HG03378 (cell line): ENCODE measurements at regions not wholly inside any gene's neighbourhood (a gene's known extent, or its start where the extent isn't known, plus 50 kb on each side); places are given as distances from the start of the nearest gene placed in this dataset.

Experiments
- ATAC-seq: cut with Tn5 transposase; IDR thresholded peaks from one replicate; pipeline ENCODE4 v1.9.1; 2021; ENCODE audit warnings: mild to moderate bottlenecking, moderate library complexity; ENCODE audit not compliant: unreplicated experiment

DNA sequence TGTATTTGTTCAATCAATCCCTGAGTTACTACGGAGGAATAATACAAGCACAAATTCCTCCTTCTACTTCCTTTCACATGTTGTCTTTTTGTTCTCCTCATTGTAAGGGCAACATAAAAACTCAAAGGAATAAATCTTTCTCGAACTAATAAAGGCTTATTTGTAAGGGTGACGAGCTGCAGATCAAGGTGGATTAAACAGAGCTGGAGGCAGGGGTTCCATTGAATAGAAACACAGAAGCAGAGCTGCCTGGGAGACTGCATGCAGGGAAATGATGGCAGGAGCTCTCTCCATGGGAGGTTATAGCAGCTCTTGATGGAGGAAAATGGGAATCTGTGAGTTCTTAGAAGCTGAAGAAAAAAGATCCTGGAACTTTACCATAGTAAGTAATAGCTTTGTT, 160.2 kb downstream of the CYYR1 start:
- ATAC-seq: no peak

DNA sequence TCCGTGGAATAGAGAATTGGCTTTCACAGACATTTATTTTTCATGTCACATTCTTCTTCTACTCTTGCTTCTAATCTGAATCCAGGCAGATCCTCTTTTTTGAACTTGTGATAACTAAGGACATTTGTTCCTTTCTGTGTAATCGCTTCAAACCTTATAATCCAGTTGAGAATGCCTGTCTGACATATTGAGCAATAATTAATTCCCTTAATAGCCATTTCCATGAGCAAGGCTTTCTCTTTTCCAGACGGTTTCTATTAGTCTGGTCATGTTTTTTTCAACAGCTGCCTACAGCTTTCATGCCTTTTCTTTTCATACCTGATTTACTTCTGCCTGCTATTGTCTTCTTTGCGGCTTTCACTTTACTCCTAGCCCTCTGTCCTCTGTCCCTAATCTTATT, 163.4 kb downstream of the CYYR1 start:
- no peak for ATAC-seq

- ATAC-seq: no peak
Measured at GRCh38 chr21:26408511-26408910, 164.6 kb downstream of the CYYR1 start.

- no peak for ATAC-seq
Measured at GRCh38 chr21:26406526-26406925, 166.6 kb downstream of the CYYR1 start.

- ATAC-seq: peak; percentile 46
Measured at GRCh38 chr21:26405735-26406361, 167.2 kb downstream of the CYYR1 start.

GRCh38 chr21:26405071-26405470, 168.0 kb downstream of the CYYR1 start:
- no peak for ATAC-seq

DNA sequence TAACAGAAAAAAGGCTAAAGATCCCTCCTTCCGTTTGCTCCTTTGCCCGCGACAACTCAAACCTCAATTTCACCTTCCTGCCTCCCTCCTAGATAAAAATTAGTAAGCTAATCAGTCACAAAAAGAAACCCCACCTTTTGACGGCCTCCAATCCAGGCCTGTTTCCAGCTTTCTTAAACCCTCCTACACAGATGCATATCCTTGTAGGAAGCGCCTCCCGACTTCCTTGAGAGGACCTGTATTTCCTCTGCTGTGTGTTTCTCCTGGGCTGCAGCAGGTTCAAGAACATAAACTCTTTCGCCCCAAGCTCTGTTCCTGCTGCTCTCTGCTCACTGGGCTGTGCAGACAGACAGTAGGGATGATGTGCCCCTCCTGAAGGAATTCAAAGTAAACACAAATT, 168.8 kb downstream of the CYYR1 start:
- no peak for ATAC-seq

GRCh38 chr21:26403321-26403720, 169.8 kb downstream of the CYYR1 start:
- no peak for ATAC-seq

GRCh38 chr21:26397545-26397944, 175.5 kb downstream of the CYYR1 start:
- ATAC-seq: no peak

GRCh38 chr21:26394341-26394740, 178.7 kb downstream of the CYYR1 start:
- ATAC-seq: no peak

DNA sequence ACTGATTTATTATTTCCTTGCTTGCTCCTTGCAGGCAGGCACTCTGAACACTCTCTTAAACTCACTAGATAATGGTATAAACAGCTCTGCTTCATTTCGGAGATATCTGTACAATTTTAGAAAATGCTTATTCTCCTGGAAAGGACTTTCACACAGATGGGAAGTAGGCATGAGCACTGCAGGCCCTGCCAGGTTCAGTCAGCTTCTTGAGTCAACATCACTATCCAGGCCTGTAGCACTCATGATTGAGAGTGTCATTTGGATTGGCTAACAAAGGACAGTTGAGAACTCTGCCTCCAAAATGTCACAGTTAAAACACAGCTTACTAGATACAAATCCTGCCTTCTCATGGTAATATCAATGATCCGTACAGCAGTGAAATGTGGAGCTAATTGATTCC, 181.9 kb downstream of the CYYR1 start:
- no peak for ATAC-seq

DNA sequence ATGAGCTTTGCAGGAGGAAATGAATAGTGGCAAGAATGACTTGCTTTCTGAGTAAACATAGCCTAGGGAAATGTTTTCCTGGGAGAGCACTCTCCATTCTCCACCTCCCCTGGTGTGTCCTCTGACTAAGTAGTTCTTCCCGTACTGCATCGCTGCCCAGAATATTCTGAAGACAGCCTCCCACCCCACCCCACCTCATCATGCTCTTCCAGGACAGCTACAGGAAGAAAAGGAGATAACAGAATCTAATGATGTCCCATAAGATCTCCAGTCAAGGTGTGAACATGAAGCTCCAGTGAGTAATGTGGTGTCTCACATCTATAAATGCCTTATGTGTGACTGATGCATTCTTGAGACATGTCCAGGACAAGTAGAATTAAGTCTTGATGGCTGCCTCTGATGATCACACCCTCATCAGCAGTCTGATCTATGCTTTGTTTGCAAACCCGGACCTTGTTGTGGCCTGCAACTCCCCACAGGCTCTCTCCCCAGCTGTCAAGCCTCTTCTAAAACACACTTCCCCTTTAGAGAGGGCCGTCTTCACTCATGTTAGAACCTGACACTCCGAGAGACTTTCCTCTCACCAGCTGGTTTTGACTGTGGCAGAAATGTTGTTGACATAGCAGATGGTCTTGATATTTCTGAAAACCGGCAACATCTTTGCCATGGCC, 183.0 kb downstream of the CYYR1 start:
- ATAC-seq: peak; percentile 61

DNA sequence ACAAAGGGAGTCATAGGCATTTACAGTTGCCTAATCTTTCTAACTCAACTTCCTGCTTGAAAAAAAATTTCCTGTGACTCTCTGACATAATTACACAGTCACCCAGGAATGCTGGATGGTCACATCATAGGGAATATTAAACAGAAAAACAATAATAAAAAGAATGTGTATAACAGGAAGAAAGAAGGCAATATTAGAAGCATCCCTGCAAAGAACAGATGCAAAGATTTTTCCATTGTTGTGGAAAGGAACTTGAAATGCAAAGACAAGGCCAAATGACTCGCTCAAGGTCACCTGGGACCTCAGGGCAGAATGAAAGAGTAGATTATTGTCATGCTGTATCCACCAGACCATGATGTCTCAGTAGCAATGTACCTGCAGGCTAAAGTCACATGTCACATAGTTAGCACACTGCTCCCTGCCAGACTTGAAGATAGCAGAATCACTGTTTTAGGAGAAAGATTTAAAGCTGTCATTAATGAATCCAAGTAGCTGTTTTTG, 184.3 kb downstream of the CYYR1 start:
- ATAC-seq: no peak

DNA sequence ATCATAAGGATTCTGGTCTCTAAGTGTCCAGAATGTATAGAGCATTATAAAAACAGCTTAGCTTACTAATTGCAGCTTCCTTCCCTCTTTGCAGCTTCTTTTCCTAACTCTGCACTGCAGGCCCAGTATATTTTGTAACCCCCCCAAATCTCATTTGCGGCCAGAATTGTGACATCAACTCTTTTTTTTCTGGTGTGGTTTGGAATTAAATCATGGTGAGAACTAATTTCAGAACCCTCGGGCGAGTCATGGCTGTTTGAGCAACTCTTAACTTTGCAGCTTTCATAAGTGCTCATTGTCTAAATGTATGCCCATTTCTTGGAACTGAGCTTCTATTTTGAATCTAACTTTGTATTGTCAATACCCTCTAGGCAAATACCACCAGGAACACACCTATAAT, 187.4 kb downstream of the CYYR1 start:
- ATAC-seq: no peak

- no peak for ATAC-seq
Measured at GRCh38 chr21:26379561-26379960, 193.5 kb downstream of the CYYR1 start.

GRCh38 chr21:26377111-26377694, 195.9 kb downstream of the CYYR1 start:
- ATAC-seq: no peak

DNA sequence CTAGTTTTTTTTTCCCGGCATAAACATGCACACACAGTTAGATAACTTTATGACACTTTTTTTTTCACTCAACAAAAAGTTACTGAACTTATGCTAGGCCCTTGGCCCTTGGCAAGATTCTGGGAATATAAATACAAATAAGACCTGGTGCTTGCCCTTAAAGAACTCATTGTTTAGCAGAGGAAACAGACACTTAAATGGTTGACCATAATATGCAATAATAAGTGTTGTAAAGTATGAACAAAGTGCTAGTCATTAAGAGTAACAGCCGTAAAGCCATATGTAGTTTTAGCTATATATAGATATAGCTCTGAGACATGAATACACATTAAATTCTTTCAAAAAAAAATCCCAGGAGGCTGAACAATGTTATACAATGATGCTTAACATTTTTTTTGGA, 198.3 kb downstream of the CYYR1 start:
- no peak for ATAC-seq

GRCh38 chr21:26368591-26369320, 198.2 kb upstream of the APP start:
- ATAC-seq: no peak

DNA sequence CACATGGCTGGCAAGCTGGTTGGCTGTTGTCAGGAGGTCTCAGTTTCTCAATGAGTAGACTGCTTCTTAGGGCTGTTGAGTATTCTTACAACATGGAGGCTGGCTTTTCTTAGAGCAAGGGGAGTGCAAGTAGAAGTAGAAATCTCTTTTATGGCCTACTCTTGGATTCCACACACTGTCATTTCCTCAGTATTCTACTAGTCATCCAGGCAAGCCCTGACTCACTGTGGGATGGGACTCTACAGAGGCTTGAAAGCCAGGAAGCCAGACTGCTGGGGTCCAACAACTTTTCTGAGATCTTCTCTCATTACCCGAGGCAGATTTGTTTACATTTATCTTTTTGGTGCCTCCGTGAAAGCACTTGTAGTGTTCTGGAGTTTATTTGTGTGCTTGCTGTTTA, 196.2 kb upstream of the APP start:
- no peak for ATAC-seq

DNA sequence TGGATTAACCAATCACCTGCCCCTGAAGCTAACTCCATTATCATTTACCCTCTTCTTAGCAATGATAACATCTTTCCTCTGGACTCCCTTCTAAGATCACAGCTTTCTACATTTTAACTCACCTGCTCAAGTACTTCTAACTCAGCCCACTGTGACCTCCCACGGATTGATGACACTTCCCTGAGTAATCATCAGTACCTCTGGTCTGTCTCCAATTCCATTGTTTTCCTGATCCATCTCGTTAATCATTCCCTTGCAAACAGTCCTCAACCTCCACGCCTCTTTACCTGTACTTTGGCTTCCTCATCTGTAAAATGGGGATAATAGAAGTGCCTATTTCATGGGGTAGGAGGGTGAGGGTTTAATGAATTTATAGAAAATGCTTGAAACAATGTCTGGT, 195.3 kb upstream of the APP start:
- no peak for ATAC-seq

DNA sequence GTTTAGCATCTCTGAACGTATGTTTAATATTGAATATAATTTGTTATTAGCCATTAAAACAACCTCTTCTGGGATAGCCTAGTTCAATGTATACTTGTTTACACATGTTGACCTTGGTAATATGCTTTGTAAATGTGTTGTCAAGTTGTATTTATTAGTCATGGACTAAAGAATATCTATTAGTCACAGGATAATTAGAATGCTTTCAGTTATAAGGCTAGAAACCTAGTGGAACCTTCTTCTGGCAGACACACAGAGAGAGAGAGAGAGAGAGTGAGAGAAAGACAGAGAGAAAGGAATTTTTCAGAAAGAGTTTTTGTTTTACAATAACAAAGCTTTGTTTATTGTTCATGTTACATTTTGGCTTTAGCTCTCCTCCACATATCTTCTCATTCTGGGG, 181.1 kb upstream of the APP start:
- ATAC-seq: no peak

DNA sequence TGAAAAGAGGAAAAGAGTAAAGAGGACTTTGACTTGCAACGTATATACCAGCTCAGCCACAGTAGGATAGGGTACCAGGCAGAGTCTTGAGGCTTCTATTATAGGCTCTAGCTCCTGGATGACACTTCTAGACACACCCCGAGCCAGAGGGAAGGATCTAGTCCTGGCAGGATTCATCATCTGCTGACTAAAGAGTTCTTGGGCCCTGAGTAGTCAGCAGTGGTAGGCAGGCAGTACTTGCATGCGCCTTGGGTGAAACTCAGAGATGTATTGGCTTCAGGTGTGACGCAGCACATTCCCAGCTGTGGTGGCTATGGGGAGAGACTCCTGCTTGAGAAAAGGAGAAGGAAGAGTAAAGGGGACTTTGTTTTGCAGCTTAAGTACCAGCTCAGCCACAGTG, 162.3 kb upstream of the APP start:
- no peak for ATAC-seq
